ENCODE measurements at regions not wholly inside any gene's neighbourhood (a gene's known extent, or its start where the extent isn't known, plus 50 kb on each side); places are given as distances from the start of the nearest gene placed in this dataset.

DNA sequence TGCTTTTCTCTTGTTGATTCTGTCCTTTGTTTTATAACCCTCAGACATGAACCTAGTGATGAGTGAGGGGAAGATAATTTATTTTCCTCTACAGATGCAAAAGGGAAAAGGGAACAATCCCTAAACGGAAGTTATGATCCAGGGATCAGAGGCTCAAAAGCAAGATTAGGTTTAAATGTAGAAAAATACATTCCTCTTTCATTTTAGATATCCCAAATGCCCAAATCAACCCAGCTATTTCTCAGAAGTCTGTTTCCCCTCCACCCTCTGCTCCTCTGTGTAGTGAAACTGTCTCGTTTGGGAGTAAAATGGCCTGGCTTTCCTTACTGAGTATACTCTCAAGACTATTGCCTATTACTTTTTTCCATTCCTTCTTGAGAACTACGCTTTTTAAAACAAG is 97.1 kb downstream of the PRL start:
- no peak for DNase-seq

More for the DNA sequence above, 97.1 kb downstream of the PRL start:
- no peaks in the 10 kb centered on the region for H3F3A ChIP-seq (replicated peaks; ENCODE audit: insufficient read depth)
- H3K4me2 ChIP-seq = no peak overlapping the region
- ChIA-PET CTCF (no interaction called here), POLR2A (no interaction called here)
- no peaks in the 10 kb centered on the region for H4K20me1 ChIP-seq (ENCODE audit: insufficient read depth)
- no peak overlapping the region for H3K4me3 ChIP-seq (ENCODE audit: low read depth in 2 of 2, low read length in 1 of 2)
- no peak overlapping the region for H3K27ac ChIP-seq (ENCODE audit: low read depth in 2 of 2, low read length in 1 of 2)
- H2AFZ ChIP-seq (ENCODE audit: low read depth) = no peak overlapping the region
- no peak for TF ChIP-seq EP300 (IDR thresholded peaks at IDR 0.05; ENCODE audit: borderline replicate concordance in 1 of 2, low read depth in 1 of 2, low read length in 1 of 2)
- TF ChIP-seq, protein P1, sequence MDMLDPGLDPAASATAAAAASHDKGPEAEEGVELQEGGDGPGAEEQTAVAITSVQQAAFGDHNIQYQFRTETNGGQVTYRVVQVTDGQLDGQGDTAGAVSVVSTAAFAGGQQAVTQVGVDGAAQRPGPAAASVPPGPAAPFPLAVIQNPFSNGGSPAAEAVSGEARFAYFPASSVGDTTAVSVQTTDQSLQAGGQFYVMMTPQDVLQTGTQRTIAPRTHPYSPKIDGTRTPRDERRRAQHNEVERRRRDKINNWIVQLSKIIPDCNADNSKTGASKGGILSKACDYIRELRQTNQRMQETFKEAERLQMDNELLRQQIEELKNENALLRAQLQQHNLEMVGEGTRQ (IDR thresholded peaks at IDR 0.05; ENCODE audit: borderline replicate concordance, low read depth, low read length) = no peak
- no peak for TF ChIP-seq FOSL2 (IDR thresholded peaks at IDR 0.05; ENCODE audit: borderline replicate concordance, low read depth)
- TF ChIP-seq MEF2A (IDR thresholded peaks at IDR 0.05; ENCODE audit: borderline replicate concordance, low read depth) = no peak
- no peak for TF ChIP-seq NRF1 (IDR thresholded peaks at IDR 0.05; ENCODE audit: low read depth, low read length)
- no peak for TF ChIP-seq RAD21 (IDR thresholded peaks at IDR 0.05; ENCODE audit: low read length)
- TF ChIP-seq, protein P2, sequence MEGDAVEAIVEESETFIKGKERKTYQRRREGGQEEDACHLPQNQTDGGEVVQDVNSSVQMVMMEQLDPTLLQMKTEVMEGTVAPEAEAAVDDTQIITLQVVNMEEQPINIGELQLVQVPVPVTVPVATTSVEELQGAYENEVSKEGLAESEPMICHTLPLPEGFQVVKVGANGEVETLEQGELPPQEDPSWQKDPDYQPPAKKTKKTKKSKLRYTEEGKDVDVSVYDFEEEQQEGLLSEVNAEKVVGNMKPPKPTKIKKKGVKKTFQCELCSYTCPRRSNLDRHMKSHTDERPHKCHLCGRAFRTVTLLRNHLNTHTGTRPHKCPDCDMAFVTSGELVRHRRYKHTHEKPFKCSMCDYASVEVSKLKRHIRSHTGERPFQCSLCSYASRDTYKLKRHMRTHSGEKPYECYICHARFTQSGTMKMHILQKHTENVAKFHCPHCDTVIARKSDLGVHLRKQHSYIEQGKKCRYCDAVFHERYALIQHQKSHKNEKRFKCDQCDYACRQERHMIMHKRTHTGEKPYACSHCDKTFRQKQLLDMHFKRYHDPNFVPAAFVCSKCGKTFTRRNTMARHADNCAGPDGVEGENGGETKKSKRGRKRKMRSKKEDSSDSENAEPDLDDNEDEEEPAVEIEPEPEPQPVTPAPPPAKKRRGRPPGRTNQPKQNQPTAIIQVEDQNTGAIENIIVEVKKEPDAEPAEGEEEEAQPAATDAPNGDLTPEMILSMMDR (IDR thresholded peaks at IDR 0.05) = no peak
- no peak for TF ChIP-seq GATA2 (CRISPR knock-in tag; IDR thresholded peaks at IDR 0.05)
- TF ChIP-seq, protein P3, sequence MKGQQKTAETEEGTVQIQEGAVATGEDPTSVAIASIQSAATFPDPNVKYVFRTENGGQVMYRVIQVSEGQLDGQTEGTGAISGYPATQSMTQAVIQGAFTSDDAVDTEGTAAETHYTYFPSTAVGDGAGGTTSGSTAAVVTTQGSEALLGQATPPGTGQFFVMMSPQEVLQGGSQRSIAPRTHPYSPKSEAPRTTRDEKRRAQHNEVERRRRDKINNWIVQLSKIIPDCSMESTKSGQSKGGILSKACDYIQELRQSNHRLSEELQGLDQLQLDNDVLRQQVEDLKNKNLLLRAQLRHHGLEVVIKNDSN (IDR thresholded peaks at IDR 0.05; ENCODE audit: borderline replicate concordance, low read depth) = no peak
- no peak for TF ChIP-seq NFIC (IDR thresholded peaks at IDR 0.05; ENCODE audit: borderline replicate concordance)
- no peak for TF ChIP-seq SIN3A (IDR thresholded peaks at IDR 0.05; ENCODE audit: borderline replicate concordance, low read depth, low read length)
- TF ChIP-seq TEAD4 (IDR thresholded peaks at IDR 0.05; ENCODE audit: borderline replicate concordance, insufficient read depth) = no peak
- no peak for TF ChIP-seq FOXJ3 (CRISPR knock-in tag; IDR thresholded peaks at IDR 0.05)
- no peak for TF ChIP-seq YY1 (IDR thresholded peaks at IDR 0.05; ENCODE audit: low read depth)
- no peak for TF ChIP-seq TCF12 (IDR thresholded peaks at IDR 0.05)
- TF ChIP-seq, protein P4, sequence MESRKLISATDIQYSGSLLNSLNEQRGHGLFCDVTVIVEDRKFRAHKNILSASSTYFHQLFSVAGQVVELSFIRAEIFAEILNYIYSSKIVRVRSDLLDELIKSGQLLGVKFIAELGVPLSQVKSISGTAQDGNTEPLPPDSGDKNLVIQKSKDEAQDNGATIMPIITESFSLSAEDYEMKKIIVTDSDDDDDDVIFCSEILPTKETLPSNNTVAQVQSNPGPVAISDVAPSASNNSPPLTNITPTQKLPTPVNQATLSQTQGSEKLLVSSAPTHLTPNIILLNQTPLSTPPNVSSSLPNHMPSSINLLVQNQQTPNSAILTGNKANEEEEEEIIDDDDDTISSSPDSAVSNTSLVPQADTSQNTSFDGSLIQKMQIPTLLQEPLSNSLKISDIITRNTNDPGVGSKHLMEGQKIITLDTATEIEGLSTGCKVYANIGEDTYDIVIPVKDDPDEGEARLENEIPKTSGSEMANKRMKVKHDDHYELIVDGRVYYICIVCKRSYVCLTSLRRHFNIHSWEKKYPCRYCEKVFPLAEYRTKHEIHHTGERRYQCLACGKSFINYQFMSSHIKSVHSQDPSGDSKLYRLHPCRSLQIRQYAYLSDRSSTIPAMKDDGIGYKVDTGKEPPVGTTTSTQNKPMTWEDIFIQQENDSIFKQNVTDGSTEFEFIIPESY (IDR thresholded peaks at IDR 0.05; ENCODE audit: borderline replicate concordance, low read depth) = no peak
- H3K27me3 ChIP-seq (ENCODE audit: insufficient read depth) = no peaks in the 10 kb centered on the region
- H3K9ac ChIP-seq = no peak overlapping the region
- 71% methylated on average over 3 of the region's 3 CpGs for WGBS (ENCODE audit: low lambda C conversion rate)
- H3K4me1 ChIP-seq (ENCODE audit: control insufficient read depth in 1 of 2, insufficient read depth in 2 of 2, low read depth in 1 of 2, low read length in 1 of 2) = no peaks in the 10 kb centered on the region
- no peaks in the 10 kb centered on the region for H3K36me3 ChIP-seq (replicated peaks in 1 of 2; ENCODE audit: control insufficient read depth in 1 of 2, insufficient read depth in 2 of 2, low read length in 1 of 2)
- no peaks in the 10 kb centered on the region for H3K9me2 ChIP-seq
- H3K79me2 ChIP-seq (ENCODE audit: insufficient read depth) = no peaks in the 10 kb centered on the region
- H3K9me3 ChIP-seq = no peaks in the 10 kb centered on the region
